Esophagus muscularis mucosa (tissue), 3 donors: ENCODE measurements at regions not wholly inside any gene's neighbourhood (a gene's known extent, or its start where the extent isn't known, plus 50 kb on each side); places are given as distances from the start of the nearest gene placed in this dataset.

Source experiments
- CTCF ChIP-seq, 3 experiments: fragments of 200-600 bp in 2 of 3; fragments of 450-650 bp in 1 of 3; sonication (generic) in 2 of 3; IDR thresholded peaks; one replicate each; pipeline ENCODE4 v1.5.1; 2017 to 2019; ENCODE audit warnings: antibody characterized with exemption in 3 of 3, mild to moderate bottlenecking in 2 of 3, moderate library complexity in 1 of 3
- EP300 ChIP-seq: sonication (generic); formaldehyde crosslinking; IDR thresholded peaks from one replicate; pipeline ENCODE4 v1.6.1; 2017; ENCODE audit warnings: antibody characterized with exemption

GRCh38 chr15:62558640-62559380 lies 393.7 kb upstream of the C2CD4B start:
- TF ChIP-seq EP300 (no peak), CTCF (IDR thresholded peaks at IDR 0.05) (no peak)
